ENCODE measurements at regions not wholly inside any gene's neighbourhood (a gene's known extent, or its start where the extent isn't known, plus 50 kb on each side); places are given as distances from the start of the nearest gene placed in this dataset.
"Not testable (repeated sequence)": the region's sequence is repeated elsewhere in the genome, so short reads cannot be mapped to it uniquely, and the experiment has no call there.

- Histone ChIP-seq H3K4me1 (ENCODE audit: control insufficient read depth in 2 of 2, insufficient read depth in 2 of 2, low read length in 2 of 2) (no peaks in the 10 kb centered on the region), H3K79me2 (ENCODE audit: control insufficient read depth, insufficient read depth, low read length) (no peaks in the 10 kb centered on the region), H3K9ac (ENCODE audit: low read length) (no peak overlapping the region), H3K4me2 (replicated peaks; ENCODE audit: low read depth, low read length, poor library complexity, severe bottlenecking) (no peak overlapping the region), H3K27me3 (replicated peaks in 1 of 4; ENCODE audit: control extremely low read depth in 1 of 4, control insufficient read depth in 3 of 4, insufficient read depth in 4 of 4, low read length in 3 of 4) (peaks cover 0 to 2% (median 0%) of the 10 kb centered on the region in 4 experiments), H3K36me3 (replicated peaks in 1 of 2; ENCODE audit: control extremely low read depth in 1 of 2, control insufficient read depth in 1 of 2, extremely low read depth in 1 of 2, insufficient read depth in 2 of 2, low read length in 1 of 2) (no peaks in the 10 kb centered on the region), H3K27ac (ENCODE audit: low read length in 2 of 2) (no peak overlapping the region), H4K20me1 (ENCODE audit: control insufficient read depth, insufficient read depth, low read length, poor library complexity, severe bottlenecking) (no peaks in the 10 kb centered on the region), H3K9me3 (ENCODE audit: control extremely low read depth in 1 of 3, control insufficient read depth in 2 of 3, insufficient read depth in 1 of 3, low read length in 2 of 3) (no peaks in the 10 kb centered on the region), H3K4me3 (ENCODE audit: control extremely low read depth in 1 of 5, extremely low read depth in 1 of 5, insufficient read depth in 1 of 5, low read depth in 2 of 5, low read length in 4 of 5) (no peak overlapping the region), H2AFZ (ENCODE audit: insufficient read depth, low read depth, low read length, poor library complexity, severe bottlenecking) (no peak overlapping the region)
- no peak overlapping the region for H3K27ac Mint-ChIP-seq
- peaks cover 6% of the 10 kb centered on the region for H3K9me3 Mint-ChIP-seq (ENCODE audit: insufficient read depth)
- intact Hi-C loops (cut with micrococcal nuclease): no loop called here
- ChIA-PET CTCF (no interaction called here), POLR2A (no interaction called here)
- DNase-seq (no peak), ATAC-seq (ENCODE audit: low read depth) (no peak)
- WGBS (ENCODE audit: insufficient coverage): 79% methylated on average over 5 of the region's 7 CpGs
- H3K4me1 Mint-ChIP-seq: no peaks in the 10 kb centered on the region
- no peak overlapping the region for H3K4me3 Mint-ChIP-seq
- TF ChIP-seq CTCF (IDR thresholded peaks at IDR 0.05) (no peak), EZH2 (IDR thresholded peaks at IDR 0.05; ENCODE audit: borderline replicate concordance, insufficient read depth, low read depth, low read length, poor library complexity, severe bottlenecking) (no peak)
- no peaks in the 10 kb centered on the region for H3K27me3 Mint-ChIP-seq
Observed at GRCh38 chr4:152181150-152181549, 354.7 kb downstream of the FBXW7 start.

DNA sequence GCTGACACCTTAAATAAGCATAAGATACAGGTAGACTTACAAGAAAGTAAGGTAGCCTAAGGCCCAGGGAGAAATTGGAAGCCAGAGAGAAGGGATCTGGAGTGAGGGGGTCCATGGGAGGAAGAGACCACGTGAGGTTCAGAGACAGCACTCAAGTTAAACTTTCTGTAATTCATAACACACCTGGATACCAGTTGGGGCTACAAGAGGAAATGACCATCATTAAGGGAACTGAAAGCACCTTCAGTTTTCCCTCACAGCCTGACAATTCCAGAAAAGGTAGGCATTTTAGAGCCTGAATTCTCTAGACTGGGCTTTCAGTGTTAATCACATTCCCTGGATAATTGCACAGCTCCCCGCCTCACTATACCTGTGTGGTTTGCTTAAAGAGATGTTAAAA, 355.5 kb downstream of the FBXW7 start:
- DNase-seq: no peak
- intact Hi-C loops (cut with micrococcal nuclease): no loop called here

GRCh38 chr4:152177538-152177937, 358.4 kb downstream of the FBXW7 start:
- ATAC-seq (ENCODE audit: low read depth); H3K27me3 Mint-ChIP-seq; H3K79me2 ChIP-seq (ENCODE audit: control insufficient read depth, insufficient read depth, low read length); H3K9ac ChIP-seq (ENCODE audit: low read length); intact Hi-C loops (cut with micrococcal nuclease); H3K9me3 Mint-ChIP-seq (ENCODE audit: insufficient read depth); H3K4me3 ChIP-seq (ENCODE audit: control extremely low read depth in 1 of 5, extremely low read depth in 1 of 5, insufficient read depth in 1 of 5, low read depth in 2 of 5, low read length in 4 of 5); H3K27me3 ChIP-seq (replicated peaks in 1 of 4; ENCODE audit: control extremely low read depth in 1 of 4, control insufficient read depth in 3 of 4, insufficient read depth in 4 of 4, low read length in 3 of 4); H3K27ac ChIP-seq (ENCODE audit: low read length in 2 of 2); POLR2A ChIA-PET; H3K4me2 ChIP-seq (replicated peaks; ENCODE audit: low read depth, low read length, poor library complexity, severe bottlenecking); H4K20me1 ChIP-seq (ENCODE audit: control insufficient read depth, insufficient read depth, low read length, poor library complexity, severe bottlenecking); H3K4me3 Mint-ChIP-seq; H3K36me3 ChIP-seq (replicated peaks in 1 of 2; ENCODE audit: control extremely low read depth in 1 of 2, control insufficient read depth in 1 of 2, extremely low read depth in 1 of 2, insufficient read depth in 2 of 2, low read length in 1 of 2); H3K9me3 ChIP-seq (ENCODE audit: control extremely low read depth in 1 of 3, control insufficient read depth in 2 of 3, insufficient read depth in 1 of 3, low read length in 2 of 3); H3K27ac Mint-ChIP-seq; CTCF ChIA-PET; H3K4me1 ChIP-seq (ENCODE audit: control insufficient read depth in 2 of 2, insufficient read depth in 2 of 2, low read length in 2 of 2); H3K4me1 Mint-ChIP-seq; DNase-seq; H2AFZ ChIP-seq (ENCODE audit: insufficient read depth, low read depth, low read length, poor library complexity, severe bottlenecking): not testable (repeated sequence)

More for the DNA sequence above, 355.5 kb downstream of the FBXW7 start:
- no peak for ATAC-seq (ENCODE audit: low read depth)
- no peaks in the 10 kb centered on the region for H4K20me1 ChIP-seq (ENCODE audit: control insufficient read depth, insufficient read depth, low read length, poor library complexity, severe bottlenecking)
- no peaks in the 10 kb centered on the region for H3K79me2 ChIP-seq (ENCODE audit: control insufficient read depth, insufficient read depth, low read length)
- Mint-ChIP-seq H3K9me3 (ENCODE audit: insufficient read depth) (peaks cover 6% of the 10 kb centered on the region), H3K27ac (no peak overlapping the region), H3K27me3 (no peaks in the 10 kb centered on the region), H3K4me1 (no peaks in the 10 kb centered on the region), H3K4me3 (no peak overlapping the region)
- POLR2A ChIA-PET: no interaction called here
- H3K4me2 ChIP-seq (replicated peaks; ENCODE audit: low read depth, low read length, poor library complexity, severe bottlenecking): no peak overlapping the region
- no peak overlapping the region for H3K9ac ChIP-seq (ENCODE audit: low read length)
- no peaks in the 10 kb centered on the region for H3K9me3 ChIP-seq (ENCODE audit: control extremely low read depth in 1 of 3, control insufficient read depth in 2 of 3, insufficient read depth in 1 of 3, low read length in 2 of 3)
- H3K4me1 ChIP-seq (ENCODE audit: control insufficient read depth in 2 of 2, insufficient read depth in 2 of 2, low read length in 2 of 2): no peaks in the 10 kb centered on the region
- H3K27ac ChIP-seq (ENCODE audit: low read length in 2 of 2): no peak overlapping the region
- peaks cover 0 to 2% (median 0%) of the 10 kb centered on the region in 4 experiments for H3K27me3 ChIP-seq (replicated peaks in 1 of 4; ENCODE audit: control extremely low read depth in 1 of 4, control insufficient read depth in 3 of 4, insufficient read depth in 4 of 4, low read length in 3 of 4)
- no peaks in the 10 kb centered on the region for H3K36me3 ChIP-seq (replicated peaks in 1 of 2; ENCODE audit: control extremely low read depth in 1 of 2, control insufficient read depth in 1 of 2, extremely low read depth in 1 of 2, insufficient read depth in 2 of 2, low read length in 1 of 2)
- CTCF ChIA-PET: no interaction called here
- no CpG with 5 or more reads among the region's 2 CpGs for WGBS (ENCODE audit: insufficient coverage)
- H3K4me3 ChIP-seq (ENCODE audit: control extremely low read depth in 1 of 5, extremely low read depth in 1 of 5, insufficient read depth in 1 of 5, low read depth in 2 of 5, low read length in 4 of 5): no peak overlapping the region
- no peak overlapping the region for H2AFZ ChIP-seq (ENCODE audit: insufficient read depth, low read depth, low read length, poor library complexity, severe bottlenecking)
- TF ChIP-seq CTCF (IDR thresholded peaks at IDR 0.05): no peak
- no peak for TF ChIP-seq EZH2 (IDR thresholded peaks at IDR 0.05; ENCODE audit: borderline replicate concordance, insufficient read depth, low read depth, low read length, poor library complexity, severe bottlenecking)

Data from B cell (primary cell).